LHCN-M2 (cell line): ENCODE measurements at regions not wholly inside any gene's neighbourhood (a gene's known extent, or its start where the extent isn't known, plus 50 kb on each side); places are given as distances from the start of the nearest gene placed in this dataset.

Source experiments
- DNase-seq: peaks from one replicate; pipeline ENCODE4 v3.0.0-alpha.2; 2012; ENCODE audit warnings: low read depth

DNA sequence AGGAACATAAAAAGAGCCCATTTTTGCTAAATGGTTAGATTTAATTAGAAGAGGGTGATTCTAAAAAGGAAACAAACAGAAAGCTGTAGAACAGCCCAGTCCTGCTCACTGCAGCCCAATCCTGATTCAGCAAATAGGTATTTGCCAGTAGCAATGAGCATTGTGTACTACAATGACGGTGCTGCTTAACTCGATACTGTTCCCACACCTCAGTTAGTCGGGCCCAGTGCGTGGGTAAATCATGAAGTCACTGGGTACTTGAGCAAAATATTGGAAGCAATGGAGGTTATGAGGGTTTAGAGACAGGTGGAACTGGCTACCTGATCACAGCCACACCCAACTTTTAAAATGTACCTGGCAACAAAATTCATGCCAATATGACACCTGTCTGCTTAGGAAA is 101.5 kb upstream of the ADGRL2 start:
- peak; percentile 41 for DNase-seq

DNA sequence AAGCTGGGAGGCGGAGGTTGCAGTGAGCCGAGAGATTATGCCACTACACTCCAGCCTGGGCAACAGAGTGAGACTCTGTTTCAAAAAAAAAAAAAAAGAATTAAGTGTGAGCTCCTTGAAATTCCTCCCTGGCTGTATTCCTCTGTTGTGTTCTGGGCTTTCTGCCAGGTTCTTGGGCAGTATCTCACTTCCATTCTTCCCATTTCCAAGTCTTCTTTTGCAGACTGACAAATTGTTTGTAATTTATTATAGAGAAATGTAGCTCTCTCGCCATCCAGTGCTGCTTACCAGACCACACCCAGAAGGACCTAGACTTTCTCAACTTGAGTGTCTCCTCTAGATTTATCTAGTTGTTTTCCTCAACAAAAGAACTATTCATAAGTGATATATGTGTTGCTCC is 105.0 kb upstream of the ADGRL2 start:
- DNase-seq: peak; percentile 28

DNA sequence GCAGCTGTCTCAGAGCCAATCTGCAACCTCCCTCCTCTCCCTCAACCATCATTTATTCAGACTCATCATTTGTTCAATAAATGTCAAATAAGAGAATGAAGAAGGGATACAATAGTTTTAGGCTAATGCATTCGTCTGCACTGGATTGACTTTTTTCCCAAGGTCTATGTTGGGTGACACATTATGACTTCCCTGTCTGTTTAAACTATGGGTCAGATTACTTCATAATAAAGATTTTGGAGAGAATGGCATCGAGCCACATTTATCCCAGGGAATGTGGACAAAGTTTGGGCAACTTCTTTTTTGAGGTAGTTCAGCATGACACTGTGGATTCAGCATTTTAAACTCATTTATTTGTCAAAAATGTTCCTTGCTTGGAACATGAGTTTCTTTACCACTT is 107.4 kb upstream of the ADGRL2 start:
- no peak for DNase-seq

DNA sequence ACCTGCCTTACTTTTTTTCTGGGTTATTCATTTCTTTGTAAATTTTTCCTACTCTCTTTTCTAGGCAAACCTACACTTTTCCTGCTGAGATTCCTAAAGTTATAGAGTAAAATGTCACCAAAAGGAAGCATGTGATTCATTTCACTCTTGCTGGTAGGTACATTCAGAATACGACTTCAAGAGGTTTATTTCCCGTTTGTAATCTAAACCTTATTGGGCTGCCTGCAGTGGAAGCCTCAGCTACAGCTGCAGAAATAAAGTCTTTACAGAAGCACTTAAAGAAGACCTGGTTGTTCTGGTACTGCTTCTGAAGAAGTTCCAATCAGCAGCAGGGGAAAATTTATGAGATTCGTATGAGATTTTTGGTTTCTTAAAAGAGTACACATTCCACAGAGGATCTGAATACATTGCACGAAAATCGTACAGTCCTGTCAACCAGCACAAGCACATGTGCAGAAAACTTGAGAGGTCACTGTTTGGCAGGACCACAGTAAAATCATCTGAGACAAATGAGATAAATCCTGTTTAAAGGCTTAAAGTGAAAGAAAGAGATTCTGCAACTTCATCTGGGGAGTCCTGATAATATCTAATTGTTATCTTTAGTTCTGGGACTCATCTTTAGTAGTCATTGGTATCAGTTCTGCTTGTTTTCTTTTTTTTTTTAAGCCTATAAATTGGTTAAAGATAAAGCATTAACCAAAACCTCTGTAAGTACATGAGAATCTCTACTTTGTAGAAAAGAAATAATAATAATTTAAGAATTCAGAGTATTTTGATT is 109.9 kb upstream of the ADGRL2 start:
- DNase-seq: no peak

DNA sequence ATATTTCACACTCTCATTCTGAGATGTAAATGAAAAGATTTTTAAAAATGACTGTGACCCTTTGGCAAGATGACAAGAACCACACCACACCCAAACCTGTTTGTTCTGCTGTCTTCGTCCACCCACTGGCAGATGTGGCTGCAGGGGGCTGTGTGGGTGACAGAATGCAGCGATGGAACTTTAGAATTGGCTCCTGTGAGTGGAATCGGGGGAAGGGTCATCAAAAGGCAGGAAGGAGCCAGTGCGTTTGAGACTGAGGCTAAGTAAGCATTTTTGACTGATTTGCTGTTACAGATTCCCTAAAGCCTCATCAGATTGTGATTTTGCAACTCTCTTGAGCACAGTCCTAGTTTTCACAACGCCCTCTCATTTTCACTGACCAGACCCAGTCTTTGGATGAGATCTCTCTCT is 111.2 kb upstream of the ADGRL2 start:
- DNase-seq: peak; percentile 30

DNA sequence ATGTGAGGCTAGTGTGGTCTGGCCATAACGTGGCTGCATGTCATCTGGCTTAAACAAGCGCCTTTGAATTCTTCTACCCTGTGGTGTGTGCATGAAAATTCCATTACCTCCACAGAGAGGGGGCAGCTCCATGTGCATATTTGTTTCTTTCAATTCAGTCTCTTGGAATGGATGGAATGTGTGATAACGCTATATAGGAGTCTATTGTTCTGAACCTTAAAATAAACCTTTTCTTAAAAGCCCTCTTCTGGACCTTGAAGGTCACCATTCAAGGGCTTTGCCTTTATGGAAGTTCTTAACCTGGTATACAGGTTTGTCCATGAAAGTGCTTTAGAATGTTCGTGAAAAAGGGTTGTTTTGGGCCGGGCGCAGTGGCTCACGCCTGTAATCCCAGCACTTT is 118.2 kb upstream of the ADGRL2 start:
- no peak for DNase-seq

DNA sequence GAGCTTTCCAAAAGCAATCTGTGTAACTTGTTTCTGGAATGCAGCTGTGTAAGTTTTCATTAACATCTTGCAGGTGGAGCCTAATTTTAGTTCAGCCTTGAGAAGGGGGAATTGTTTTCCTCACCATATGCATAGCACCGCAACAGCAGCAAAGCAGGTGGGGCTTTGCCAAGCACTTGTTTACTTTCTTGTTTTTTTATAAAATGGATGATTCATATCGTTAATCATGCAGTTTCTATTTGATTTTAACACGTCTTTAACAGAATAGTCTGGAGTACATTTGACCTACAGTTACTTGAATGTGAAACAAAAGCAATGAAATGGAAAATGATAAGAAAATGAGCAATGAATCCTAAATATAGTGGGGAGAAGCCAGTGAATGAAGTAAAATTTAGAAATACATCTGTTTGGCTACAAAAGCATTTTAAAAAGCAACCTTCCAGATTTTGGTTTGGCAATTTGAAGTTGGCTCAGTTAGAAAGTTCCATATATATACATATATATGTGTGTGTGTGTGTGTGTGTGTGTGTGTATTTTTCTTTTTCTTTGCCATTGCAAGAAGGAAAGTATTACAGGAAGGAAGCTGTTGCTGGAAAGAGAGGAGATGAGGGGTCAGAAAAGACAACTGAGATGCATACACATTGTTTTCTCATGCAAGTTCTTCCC is 119.0 kb upstream of the ADGRL2 start:
- peak; percentile 33 for DNase-seq

DNA sequence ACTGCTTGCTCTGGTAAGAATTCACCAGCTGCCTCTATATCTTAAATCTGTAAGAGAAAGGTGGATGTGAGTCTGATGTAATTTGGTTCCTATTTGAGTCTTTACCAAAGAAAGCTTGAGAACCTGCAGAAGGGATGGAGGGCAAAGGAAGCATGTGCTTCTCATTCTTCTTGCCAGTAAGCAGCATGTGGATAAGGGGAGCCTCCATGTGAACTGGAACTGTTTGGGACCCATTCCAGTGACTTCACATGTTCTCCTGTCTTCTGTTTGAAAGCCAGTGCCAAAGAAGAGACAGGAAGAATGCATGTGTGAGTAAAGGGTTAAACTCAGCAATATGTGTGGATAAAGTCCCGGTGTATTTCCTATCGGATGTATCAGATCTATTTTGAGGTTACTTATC is 119.6 kb upstream of the ADGRL2 start:
- no peak for DNase-seq

DNA sequence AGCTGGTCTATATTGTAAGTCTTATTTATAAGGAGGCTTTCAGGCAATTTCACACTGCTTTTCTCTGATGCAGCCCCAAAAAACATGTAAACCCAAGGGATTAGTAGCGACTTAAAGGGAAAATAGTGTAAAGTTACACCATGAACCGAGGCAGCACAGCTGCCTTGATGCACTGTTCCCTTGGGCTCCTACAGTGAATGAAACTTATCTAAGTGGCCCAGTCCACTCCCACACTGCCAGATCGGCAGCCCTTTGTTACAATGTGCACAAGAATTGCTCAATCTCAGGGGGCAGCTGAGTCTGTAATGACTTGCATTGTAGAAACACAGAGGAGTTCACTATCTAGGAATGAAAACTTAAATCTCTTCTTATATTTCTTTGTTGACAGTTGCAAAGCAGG is 120.8 kb upstream of the ADGRL2 start:
- peak; percentile 48 for DNase-seq

DNA sequence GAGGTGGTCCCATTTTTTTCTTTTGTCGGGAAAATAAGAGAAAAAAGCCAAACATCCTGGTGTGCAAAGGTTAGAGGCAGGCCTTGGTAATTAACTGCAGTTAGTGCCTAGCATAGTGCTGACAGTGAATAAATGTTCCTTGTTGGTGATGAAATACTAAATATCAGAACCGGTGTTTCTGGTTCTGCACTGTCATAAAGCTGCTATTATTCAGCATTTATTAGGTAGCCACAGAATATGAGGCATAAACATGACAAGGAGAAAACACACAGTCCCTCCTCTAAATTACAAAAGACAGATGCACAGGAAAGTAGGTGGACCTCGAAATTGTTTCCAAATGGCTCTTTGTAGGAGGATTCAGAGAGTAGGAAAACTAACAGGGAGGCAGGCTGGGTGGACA is 122.0 kb upstream of the ADGRL2 start:
- no peak for DNase-seq

DNA sequence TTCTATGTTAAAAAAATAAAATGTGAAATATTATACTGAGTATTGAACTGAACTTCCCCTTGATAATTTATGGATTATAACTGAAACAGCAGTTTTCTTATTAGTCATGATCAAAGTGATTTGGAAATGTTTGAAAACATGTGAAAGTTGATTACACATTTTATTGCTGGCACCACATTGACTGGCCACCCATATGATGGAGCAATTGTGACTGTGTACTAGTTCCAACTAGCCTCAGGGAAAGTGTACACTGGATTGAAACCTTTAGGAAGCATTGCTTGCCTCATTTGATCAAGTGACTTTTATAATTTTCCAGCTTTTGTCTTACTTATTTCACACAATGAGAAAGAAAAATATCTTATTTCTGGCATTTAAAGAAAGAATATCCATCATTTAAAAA is 128.0 kb upstream of the ADGRL2 start:
- DNase-seq: no peak

DNA sequence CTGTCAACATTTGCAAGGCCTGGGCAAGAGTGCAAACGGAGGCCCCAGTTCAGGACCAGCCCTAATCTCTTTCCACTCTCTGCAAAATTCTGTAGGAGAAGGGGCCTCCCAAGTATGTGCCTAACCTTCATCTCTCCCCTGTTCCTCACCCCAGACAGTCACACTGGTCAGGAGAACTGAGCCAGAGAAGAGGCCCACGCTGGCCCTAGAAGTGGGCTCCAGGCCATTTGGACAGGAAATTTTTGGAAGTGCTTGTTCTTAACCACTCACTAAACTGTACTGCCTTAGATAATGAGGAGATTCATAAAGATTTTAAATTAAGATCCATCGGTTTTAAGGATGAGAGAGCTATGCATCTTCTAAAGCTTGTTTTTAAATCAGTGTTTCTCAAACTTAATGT is 129.7 kb upstream of the ADGRL2 start:
- DNase-seq: no peak

DNA sequence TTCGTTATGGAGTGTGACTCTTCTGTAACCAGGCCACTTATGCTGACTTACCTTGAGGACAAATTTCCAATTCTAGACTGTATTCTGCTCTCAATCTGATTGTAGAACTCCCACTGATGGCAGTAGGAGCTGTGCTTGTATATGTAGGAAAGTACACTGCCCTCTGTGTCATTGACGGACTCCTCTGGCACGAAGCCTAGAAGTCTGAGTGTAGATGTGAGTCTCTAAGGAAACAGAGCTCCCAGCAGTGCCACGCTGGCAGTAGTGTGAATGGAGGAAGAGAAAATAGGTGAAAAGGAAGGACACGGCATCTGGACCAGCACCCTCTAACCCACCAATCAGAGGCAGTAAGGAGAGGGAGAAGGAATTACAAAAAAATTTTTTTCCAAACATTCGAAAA is 130.4 kb upstream of the ADGRL2 start:
- peak; percentile 74 for DNase-seq

DNA sequence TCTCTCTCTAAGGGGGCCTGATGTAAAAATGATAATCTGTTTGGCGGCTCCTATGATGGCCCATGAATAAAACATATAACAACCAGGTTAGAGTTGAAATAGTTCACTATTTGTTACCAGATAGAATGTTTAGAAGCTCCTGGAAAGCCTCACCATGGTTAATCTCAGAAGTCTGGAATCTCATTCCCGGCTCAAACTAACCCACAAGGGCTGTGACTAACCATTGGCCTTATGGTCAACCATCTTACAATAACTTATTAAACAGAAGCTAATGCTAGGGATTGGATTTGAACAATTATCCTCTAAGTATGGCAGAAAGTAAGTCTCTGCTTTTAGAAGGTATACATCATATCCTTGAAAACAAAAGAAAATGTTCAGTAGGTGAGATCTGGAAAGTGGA is 134.1 kb upstream of the ADGRL2 start:
- no peak for DNase-seq

DNA sequence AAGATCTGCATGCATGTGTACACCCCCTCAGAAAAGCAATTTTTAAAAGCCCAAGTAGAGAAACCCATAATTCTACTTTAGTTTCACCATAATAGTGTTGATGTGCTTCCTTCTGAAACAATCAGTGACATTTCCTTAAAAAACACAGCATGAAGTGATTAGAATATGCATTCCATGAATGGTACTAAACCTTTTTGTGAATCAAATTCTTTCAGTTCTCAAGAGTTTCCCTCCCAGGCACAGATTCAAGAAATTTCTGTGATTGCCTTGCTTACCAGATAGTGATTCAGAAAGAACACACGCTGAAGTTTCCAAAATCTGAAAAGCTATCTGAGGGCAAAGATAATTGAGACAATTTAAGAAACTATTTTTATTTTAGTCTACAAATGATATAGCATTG is 136.4 kb upstream of the ADGRL2 start:
- DNase-seq: no peak

DNA sequence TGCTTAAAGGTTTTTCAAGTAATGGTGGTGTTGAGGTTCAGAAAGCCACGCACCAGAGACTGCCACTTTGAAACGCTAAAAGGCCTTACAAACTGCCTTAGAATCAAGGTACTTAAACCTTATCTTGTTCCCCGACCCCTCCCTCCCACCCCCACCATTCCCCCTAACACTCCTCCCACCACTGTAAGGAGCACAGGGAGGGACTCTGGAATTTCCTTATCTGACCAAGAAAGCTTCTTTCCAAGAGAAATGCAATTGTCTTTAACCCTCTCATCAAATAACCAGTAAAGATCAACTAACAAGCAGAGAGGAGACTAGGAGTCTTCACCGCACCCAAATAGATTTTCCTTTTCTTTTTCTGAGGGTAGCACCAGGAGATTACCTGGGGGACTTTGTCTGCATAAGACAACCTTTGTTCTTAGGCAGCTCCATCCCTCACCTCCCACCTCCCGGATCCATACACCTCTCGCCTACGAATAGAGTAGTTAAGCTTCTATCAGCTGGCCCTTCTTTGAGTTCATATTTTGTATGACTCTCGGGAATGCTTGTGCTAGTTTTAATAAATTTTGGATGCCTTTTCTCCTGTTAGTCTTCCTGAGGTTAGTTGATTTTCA is 137.7 kb upstream of the ADGRL2 start:
- DNase-seq: no peak

DNA sequence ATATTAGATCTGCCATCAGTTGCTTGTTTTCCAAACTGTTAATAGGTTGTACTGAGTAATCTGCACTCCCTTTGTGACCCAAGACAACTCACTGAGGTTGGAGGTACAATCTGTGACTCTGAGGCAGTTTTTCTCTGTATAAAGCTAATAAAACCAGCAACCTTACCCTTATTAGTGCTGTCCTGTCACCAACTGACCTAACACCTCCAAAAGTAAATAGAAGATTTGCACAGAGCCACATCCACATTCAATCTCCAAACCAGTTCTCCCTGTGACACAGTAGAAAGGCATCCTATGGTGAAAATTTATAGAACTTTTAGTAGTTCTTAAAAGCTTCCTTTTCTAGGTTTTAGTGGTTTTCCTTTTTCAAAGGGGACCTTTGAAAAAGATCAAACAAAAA is 140.4 kb upstream of the ADGRL2 start:
- no peak for DNase-seq

DNA sequence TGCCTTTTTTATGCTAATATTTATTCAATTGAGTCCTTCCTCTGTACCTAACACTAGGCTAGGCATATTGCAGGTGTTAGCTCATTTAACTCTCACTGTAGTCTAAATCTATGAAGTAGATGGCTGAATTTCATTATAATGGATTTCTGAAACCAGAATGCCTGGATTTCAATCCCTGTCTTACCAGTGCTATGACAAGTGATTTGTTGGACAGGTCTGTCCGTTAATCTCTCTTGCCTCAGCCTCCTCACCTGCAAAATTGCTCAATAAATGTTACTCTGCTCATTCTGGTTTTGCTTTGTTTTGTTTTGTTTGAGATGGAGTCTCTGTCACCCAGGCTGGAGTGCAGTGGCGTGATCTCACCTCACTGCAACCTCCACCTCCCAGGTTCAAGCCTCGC is 146.1 kb upstream of the ADGRL2 start:
- DNase-seq: no peak

DNA sequence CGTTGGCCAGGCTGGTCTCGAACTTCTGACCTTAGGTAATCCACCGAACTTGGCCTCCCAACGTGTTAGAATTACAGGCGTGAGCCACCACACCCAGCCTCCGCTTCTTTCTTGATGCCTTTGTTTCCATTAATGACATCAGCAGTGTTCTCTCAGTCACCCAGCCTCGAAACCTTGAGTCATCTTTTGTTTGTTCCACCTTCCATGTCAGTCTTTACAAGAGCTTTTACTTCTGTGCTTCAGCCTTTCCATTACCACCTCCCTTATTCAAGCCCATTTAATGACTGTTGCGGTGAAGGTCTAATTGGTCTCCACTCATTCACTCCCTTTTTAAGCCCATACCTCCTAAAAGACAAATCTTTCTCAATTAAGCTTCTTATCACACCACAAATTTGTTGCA is 146.6 kb upstream of the ADGRL2 start:
- no peak for DNase-seq

DNA sequence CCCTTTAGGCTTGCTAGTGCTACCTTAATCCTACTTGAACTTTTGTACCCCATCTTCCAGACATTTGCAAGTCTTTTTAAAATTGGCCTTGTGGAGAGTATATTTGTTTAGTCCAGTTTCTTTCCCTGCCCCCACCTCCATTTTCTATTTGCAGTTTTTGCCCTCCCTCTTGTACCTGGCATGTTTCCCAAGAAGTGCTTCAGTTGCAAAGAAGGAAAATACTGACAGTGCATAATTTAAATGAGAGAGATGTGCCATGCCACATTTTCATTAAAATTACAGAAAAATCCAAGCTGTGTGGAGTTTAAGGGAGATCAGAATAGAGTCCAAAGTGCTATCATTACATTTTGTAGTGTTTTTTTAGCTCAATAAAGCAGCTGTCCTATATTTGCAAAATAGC is 150.0 kb upstream of the ADGRL2 start:
- DNase-seq: no peak

DNA sequence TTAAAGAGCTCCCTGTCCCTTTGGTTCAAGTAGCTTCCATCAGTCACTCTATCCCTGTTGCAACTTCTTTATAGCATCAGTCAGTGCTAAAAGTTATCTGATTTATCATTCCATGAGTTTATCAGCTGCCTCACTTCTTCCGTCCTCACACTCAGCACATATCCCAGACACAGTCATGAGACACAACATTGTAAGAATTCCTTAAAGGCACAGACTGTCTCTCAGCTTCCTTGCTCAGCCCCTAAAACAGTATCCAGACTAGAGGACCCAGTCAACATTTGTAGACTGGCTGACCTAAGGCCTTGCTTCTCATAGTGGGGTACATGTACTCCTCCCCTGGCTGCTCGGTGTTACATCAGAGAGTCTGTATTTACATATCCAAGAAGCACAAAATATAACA is 164.9 kb upstream of the ADGRL2 start:
- DNase-seq: no peak

DNA sequence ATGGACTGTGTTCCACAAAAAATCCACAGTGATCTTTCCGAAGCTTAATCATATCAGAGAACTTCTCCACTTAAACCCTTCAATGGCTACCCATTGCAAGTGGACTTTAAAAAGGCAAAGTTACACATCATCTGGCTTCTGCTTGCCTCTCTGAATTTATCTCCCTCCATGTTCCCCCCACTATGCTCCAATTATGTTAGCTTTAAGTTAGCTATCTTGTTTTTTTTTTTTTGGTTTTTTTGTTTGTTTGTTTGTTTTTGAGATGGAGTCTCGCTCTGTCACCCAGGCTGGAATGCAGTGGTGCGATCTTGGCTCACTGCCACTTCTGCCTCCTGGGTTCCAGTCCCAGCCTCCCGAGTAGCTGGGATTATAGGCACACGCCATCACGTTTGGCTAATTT is 166.4 kb upstream of the ADGRL2 start:
- no peak for DNase-seq

DNA sequence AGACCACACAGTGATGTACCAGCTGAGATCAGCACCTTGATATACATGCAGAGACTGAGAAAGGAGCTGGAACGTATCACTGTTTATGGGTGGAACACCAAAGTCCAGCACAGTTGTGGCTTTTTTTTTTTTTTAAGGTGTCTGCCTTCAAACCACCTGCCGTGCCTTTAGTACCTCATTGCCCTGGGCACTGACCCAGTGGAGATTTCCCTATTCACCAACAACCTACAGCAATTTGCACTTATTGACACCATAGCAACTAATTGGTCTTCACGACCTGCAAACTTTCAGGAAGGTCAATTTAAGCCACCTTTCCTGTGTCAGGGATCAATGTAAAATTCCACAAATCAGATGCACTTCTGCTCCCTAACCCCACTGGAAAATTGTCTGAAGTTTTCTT is 181.6 kb upstream of the ADGRL2 start:
- DNase-seq: no peak
